ENCODE measurements at regions not wholly inside any gene's neighbourhood (a gene's known extent, or its start where the extent isn't known, plus 50 kb on each side); places are given as distances from the start of the nearest gene placed in this dataset.

DNA sequence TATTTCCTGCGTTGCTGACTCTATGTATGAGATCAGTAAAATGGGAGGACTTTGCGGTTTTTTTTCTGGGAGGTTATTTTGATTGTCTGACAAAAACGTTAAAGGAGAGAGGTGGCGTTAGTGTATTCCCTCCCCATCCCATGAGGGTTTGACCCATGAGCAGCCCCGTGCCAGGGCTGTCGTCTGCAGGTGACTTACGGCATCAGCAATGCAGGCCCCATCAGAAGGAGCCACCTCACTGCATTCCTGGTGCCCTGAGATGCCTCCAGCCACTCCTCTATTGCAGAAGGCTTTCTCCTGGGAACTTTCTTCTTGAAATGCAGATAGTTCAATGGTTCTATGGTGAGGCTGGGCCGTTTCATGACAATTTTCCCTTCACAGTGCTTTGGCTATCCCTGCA, 149.3 kb downstream of the TTLL2 start:
- no peak for TF ChIP-seq POLR2A (IDR thresholded peaks at IDR 0.05)
- TF ChIP-seq CTCF (IDR thresholded peaks at IDR 0.05): no peak
